ENCODE measurements at regions not wholly inside any gene's neighbourhood (a gene's known extent, or its start where the extent isn't known, plus 50 kb on each side); places are given as distances from the start of the nearest gene placed in this dataset.

DNA sequence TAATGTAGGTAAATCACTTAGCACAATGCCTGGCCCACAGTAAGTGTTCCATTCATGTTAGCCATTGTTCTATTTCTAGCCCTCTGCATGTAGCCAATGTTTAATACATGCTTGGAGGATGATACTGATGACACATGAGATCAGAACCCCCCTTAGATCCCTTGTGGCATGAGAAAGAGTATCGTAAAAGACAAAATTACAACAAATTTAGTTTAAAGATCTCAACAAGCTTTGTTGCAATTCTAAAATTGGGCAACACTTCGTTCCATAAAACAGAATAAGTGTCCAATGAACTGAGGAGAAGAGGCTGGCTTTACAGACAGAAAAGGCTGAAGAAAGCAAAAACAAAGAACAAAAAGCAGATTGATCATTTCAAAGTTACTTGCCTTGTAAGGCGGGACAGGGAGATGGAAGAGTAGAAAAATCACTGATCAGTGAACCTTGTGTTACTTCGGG, 148.7 kb upstream of the SLC1A4 start:
- H3K4me1 ChIP-seq (ENCODE audit: insufficient read depth, low read length): no peaks in the 10 kb centered on the region
- Mint-ChIP-seq H3K4me1 (peaks cover 0 to 4% (median 2%) of the 10 kb centered on the region in 4 donors), H3K36me3 (no peaks in the 10 kb centered on the region), H3K4me3 (no peak overlapping the region), H3K27me3 (no peaks in the 10 kb centered on the region), H3K9me3 (no peaks in the 10 kb centered on the region), H3K27ac (peak overlapping the region in 1 of 7 donors; percentile 22)
- DNase-seq: no peak
- H3K27ac ChIP-seq (ENCODE audit: low read depth, low read length): no peak overlapping the region
- H3K36me3 ChIP-seq (ENCODE audit: insufficient read depth, low read length): no peaks in the 10 kb centered on the region
- intact Hi-C loops (cut with micrococcal nuclease): no loop called here
- CTCF ChIA-PET (ENCODE audit: partially characterized antibody): interaction anchor here (0.6 to 0.9 kb wide), 2 partner anchors 9 to 276 kb away, joined by 3 to 5 read pairs; no protein-coding TSS in a partner anchor
- POLR2A ChIA-PET (ENCODE audit: partially characterized antibody): interaction anchor here (0.7 kb wide), 1 partner anchor 21 kb away, joined by 3 read pairs; no protein-coding TSS in a partner anchor
- no peaks in the 10 kb centered on the region for H3K27me3 ChIP-seq (ENCODE audit: insufficient read depth, low read length)
- H3K4me3 ChIP-seq (ENCODE audit: low read length in 2 of 2): no peak overlapping the region
- no peaks in the 10 kb centered on the region for H3K9me3 ChIP-seq (ENCODE audit: control insufficient read depth in 1 of 2, low read length in 2 of 2)

DNA sequence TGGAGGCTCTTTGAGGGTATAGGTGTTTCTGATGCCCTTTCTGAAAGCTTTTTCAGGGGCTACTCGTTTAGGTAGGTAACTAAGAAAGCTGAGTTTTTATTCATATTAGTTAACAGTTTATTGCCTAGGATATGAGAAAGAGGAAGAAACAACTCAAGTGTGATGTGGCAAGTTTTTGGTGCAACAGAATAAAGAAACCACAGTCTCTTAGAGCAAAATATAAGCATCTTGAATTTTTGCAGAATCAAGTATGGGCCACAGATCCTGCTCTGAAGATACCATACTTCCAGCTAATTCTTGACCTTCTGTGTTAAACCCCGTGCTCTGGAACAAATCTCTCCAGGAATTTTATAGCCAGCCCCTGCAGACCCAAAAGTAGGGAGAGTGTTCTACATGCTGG, 147.7 kb upstream of the SLC1A4 start:
- H3K27ac ChIP-seq (ENCODE audit: low read depth, low read length): no peak overlapping the region
- Mint-ChIP-seq H3K27ac (no peak overlapping the region), H3K4me1 (peaks cover 0 to 4% (median 2%) of the 10 kb centered on the region in 4 donors)

DNA sequence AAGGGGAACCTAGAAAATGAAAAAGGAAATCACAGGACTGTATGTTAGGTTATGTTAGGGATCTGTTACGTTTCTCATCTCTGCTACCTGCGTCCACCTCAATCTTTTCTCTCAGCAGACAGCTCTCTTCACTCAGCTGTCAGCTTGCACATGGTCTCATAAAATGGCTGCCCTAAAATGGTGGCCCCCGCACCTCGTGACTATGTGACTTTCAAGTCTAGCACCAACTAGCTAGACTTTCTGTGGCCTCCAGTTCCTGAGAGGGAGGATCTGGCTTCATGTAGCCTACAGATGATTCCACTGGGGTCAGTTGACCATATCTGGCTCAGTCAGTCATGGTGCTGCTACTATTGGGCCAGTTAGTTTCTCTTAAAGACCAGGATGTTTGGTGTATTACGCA, 147.2 kb upstream of the SLC1A4 start:
- Mint-ChIP-seq H3K4me1 (peaks cover 0 to 4% (median 2%) of the 10 kb centered on the region in 4 donors), H3K27ac (no peak overlapping the region), H3K4me3 (no peak overlapping the region), H3K9me3 (no peaks in the 10 kb centered on the region), H3K27me3 (no peaks in the 10 kb centered on the region), H3K36me3 (no peaks in the 10 kb centered on the region)
- no peaks in the 10 kb centered on the region for H3K27me3 ChIP-seq (ENCODE audit: insufficient read depth, low read length)
- H3K4me3 ChIP-seq (ENCODE audit: low read length in 2 of 2): no peak overlapping the region
- no peaks in the 10 kb centered on the region for H3K9me3 ChIP-seq (ENCODE audit: control insufficient read depth in 1 of 2, low read length in 2 of 2)
- no peak for DNase-seq
- H3K36me3 ChIP-seq (ENCODE audit: insufficient read depth, low read length): no peaks in the 10 kb centered on the region
- POLR2A ChIA-PET (ENCODE audit: partially characterized antibody): no interaction called here
- no peak overlapping the region for H3K27ac ChIP-seq (ENCODE audit: low read depth, low read length)
- intact Hi-C loops (cut with micrococcal nuclease): no loop called here
- H3K4me1 ChIP-seq (ENCODE audit: insufficient read depth, low read length): no peaks in the 10 kb centered on the region
- CTCF ChIA-PET (ENCODE audit: partially characterized antibody): interaction anchor here (0.6 kb wide), 1 partner anchor 193 kb away, joined by 3 read pairs; no protein-coding TSS in a partner anchor

More for the DNA sequence above, 147.7 kb upstream of the SLC1A4 start:
- Histone ChIP-seq H3K4me3 (ENCODE audit: low read length in 2 of 2) (no peak overlapping the region), H3K27me3 (ENCODE audit: insufficient read depth, low read length) (no peaks in the 10 kb centered on the region), H3K4me1 (ENCODE audit: insufficient read depth, low read length) (no peaks in the 10 kb centered on the region), H3K36me3 (ENCODE audit: insufficient read depth, low read length) (no peaks in the 10 kb centered on the region), H3K9me3 (ENCODE audit: control insufficient read depth in 1 of 2, low read length in 2 of 2) (no peaks in the 10 kb centered on the region)
- POLR2A ChIA-PET (ENCODE audit: partially characterized antibody): no interaction called here
- Mint-ChIP-seq H3K36me3 (no peaks in the 10 kb centered on the region), H3K9me3 (no peaks in the 10 kb centered on the region), H3K27me3 (no peaks in the 10 kb centered on the region), H3K4me3 (no peak overlapping the region)
- CTCF ChIA-PET (ENCODE audit: partially characterized antibody): interaction anchor here (0.9 kb wide), 1 partner anchor 10 kb away, joined by 5 read pairs; no protein-coding TSS in a partner anchor
- intact Hi-C loops (cut with micrococcal nuclease): no loop called here
- no peak for DNase-seq

DNA sequence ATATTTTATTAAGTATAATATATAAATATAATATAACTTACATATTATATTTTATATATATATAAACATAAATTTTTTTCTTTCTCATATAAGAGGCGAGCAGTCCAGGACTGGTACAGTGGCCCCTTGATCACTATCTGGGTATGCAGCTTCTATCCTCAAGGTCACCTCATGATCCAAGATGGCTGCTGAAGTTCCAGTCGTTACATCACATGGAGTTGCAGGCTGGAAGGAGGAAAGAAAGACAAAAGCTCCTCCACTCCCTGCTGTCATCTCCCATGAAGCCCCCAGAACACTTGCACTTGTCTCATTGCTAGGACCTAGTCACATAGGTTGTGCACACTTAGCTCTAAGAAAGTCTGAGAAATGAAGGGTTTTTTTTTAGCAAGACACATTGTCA, 145.1 kb upstream of the SLC1A4 start:
- H3K27me3 Mint-ChIP-seq: no peaks in the 10 kb centered on the region
- Histone ChIP-seq H3K4me1 (ENCODE audit: insufficient read depth, low read length) (no peaks in the 10 kb centered on the region), H3K9me3 (ENCODE audit: control insufficient read depth in 1 of 2, low read length in 2 of 2) (no peaks in the 10 kb centered on the region), H3K27me3 (ENCODE audit: insufficient read depth, low read length) (no peaks in the 10 kb centered on the region), H3K36me3 (ENCODE audit: insufficient read depth, low read length) (no peaks in the 10 kb centered on the region), H3K27ac (ENCODE audit: low read depth, low read length) (no peak overlapping the region), H3K4me3 (ENCODE audit: low read length in 2 of 2) (no peak overlapping the region)
- H3K4me1 Mint-ChIP-seq: peaks cover 0 to 4% (median 2%) of the 10 kb centered on the region in 4 donors
- no peak overlapping the region for H3K4me3 Mint-ChIP-seq
- POLR2A ChIA-PET (ENCODE audit: partially characterized antibody): no interaction called here
- CTCF ChIA-PET (ENCODE audit: partially characterized antibody): interaction anchor here (1.4 kb wide), 1 partner anchor 198 kb away, joined by 4 read pairs; no protein-coding TSS in a partner anchor
- no peaks in the 10 kb centered on the region for H3K36me3 Mint-ChIP-seq
- DNase-seq: no peak
- H3K27ac Mint-ChIP-seq: no peak overlapping the region
- H3K9me3 Mint-ChIP-seq: no peaks in the 10 kb centered on the region
- intact Hi-C loops (cut with micrococcal nuclease): no loop called here

DNA sequence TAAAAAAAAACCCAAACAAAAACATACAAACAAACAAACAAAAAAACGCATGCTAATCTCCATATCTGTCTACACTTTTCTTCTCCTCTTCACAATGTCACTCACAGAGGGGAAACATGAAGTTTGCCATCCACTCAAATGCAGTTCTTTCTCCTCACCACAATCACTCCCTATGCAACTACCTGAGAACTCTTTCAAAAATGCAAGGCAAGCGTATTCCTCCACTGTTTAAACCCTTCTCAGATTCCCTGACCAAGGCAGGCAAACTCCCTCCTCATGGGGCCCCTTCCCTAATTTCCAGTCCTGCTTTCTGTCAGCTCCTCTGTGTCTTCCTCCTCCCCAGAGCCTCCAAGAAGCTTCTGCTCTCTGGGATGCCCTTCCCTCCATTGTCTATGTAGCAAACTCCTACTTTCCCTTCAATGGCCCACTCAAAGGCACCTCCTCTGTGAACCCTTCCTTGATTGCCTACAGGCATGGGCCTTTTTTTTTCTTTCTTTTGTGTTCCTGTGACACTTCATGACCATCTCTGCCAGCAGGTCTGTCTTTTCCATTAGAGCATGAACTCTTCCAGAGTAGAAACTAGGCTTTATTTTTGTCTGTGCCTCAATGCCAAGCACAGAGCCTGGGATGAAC, 143.8 kb upstream of the SLC1A4 start:
- intact Hi-C loops (cut with micrococcal nuclease): no loop called here
- no peaks in the 10 kb centered on the region for H3K4me1 ChIP-seq (ENCODE audit: insufficient read depth, low read length)
- DNase-seq: no peak
- H3K36me3 ChIP-seq (ENCODE audit: insufficient read depth, low read length): no peaks in the 10 kb centered on the region
- POLR2A ChIA-PET (ENCODE audit: partially characterized antibody): no interaction called here
- Mint-ChIP-seq H3K36me3 (no peaks in the 10 kb centered on the region), H3K4me1 (no peaks in the 10 kb centered on the region), H3K9me3 (no peaks in the 10 kb centered on the region), H3K27ac (no peak overlapping the region), H3K4me3 (no peak overlapping the region), H3K27me3 (no peaks in the 10 kb centered on the region)
- no peak overlapping the region for H3K27ac ChIP-seq (ENCODE audit: low read depth, low read length)
- no peaks in the 10 kb centered on the region for H3K27me3 ChIP-seq (ENCODE audit: insufficient read depth, low read length)
- H3K9me3 ChIP-seq (ENCODE audit: control insufficient read depth in 1 of 2, low read length in 2 of 2): no peaks in the 10 kb centered on the region
- H3K4me3 ChIP-seq (ENCODE audit: low read length in 2 of 2): no peak overlapping the region
- CTCF ChIA-PET (ENCODE audit: partially characterized antibody): interaction anchor here (0.9 to 1.4 kb wide), 4 partner anchors 11 to 199 kb away, joined by 3 to 4 read pairs (median 3); no protein-coding TSS in a partner anchor

DNA sequence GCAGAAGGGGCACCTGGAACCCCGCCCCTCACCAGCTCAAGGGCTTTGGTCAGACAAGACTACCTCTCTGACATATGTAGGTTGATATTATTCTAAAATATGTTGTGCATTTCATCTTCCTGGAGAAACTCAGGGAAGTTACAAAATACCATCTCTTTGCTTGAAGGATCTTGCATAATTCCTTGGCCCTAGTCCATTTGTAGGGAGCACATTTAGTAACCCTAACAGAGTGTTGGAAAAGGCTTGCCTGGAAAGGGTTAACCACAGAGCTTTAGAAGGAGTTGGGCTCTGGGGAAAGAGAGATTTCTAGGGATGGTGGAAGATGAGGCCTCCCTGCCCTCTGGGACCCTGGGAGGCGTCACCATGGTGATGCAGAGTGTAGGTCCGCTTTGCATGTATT, 143.0 kb upstream of the SLC1A4 start:
- CTCF ChIA-PET (ENCODE audit: partially characterized antibody): interaction anchor here (1.0 to 1.3 kb wide), 2 partner anchors 10 to 12 kb away, joined by 3 read pairs; no protein-coding TSS in a partner anchor
- DNase-seq: no peak
- H3K27ac Mint-ChIP-seq: no peak overlapping the region
- Histone ChIP-seq H3K4me3 (ENCODE audit: low read length in 2 of 2) (no peak overlapping the region), H3K27ac (ENCODE audit: low read depth, low read length) (no peak overlapping the region), H3K4me1 (ENCODE audit: insufficient read depth, low read length) (no peaks in the 10 kb centered on the region), H3K9me3 (ENCODE audit: control insufficient read depth in 1 of 2, low read length in 2 of 2) (no peaks in the 10 kb centered on the region), H3K27me3 (ENCODE audit: insufficient read depth, low read length) (no peaks in the 10 kb centered on the region), H3K36me3 (ENCODE audit: insufficient read depth, low read length) (no peaks in the 10 kb centered on the region)
- intact Hi-C loops (cut with micrococcal nuclease): no loop called here
- no peaks in the 10 kb centered on the region for H3K27me3 Mint-ChIP-seq
- H3K36me3 Mint-ChIP-seq: no peaks in the 10 kb centered on the region
- no peak overlapping the region for H3K4me3 Mint-ChIP-seq
- POLR2A ChIA-PET (ENCODE audit: partially characterized antibody): no interaction called here
- H3K4me1 Mint-ChIP-seq: no peaks in the 10 kb centered on the region
- no peaks in the 10 kb centered on the region for H3K9me3 Mint-ChIP-seq

DNA sequence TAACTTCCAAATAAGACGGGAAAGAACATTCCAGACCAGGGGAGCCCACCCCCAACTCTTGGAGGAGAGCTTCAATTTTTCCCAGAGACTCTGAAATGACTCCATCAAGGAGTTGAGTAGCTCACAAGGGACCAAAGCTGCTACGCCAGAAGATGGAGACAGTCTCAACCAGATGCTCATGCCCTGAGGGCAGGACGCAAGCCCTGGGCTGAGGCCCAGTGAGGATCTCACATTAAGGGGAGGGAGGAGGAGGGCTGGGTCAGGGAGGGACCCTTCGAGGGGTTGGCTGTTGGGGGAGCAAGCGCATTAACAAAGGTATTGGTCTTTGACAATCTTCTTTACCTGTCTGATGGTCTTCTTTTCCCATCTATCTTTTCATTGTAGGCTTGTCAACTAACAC, 141.3 kb upstream of the SLC1A4 start:
- H3K36me3 ChIP-seq (ENCODE audit: insufficient read depth, low read length): no peaks in the 10 kb centered on the region
- H3K4me1 ChIP-seq (ENCODE audit: insufficient read depth, low read length): no peaks in the 10 kb centered on the region
- no peak overlapping the region for H3K27ac ChIP-seq (ENCODE audit: low read depth, low read length)
- Mint-ChIP-seq H3K4me3 (no peak overlapping the region), H3K9me3 (no peaks in the 10 kb centered on the region), H3K36me3 (no peaks in the 10 kb centered on the region), H3K4me1 (no peaks in the 10 kb centered on the region), H3K27ac (no peak overlapping the region), H3K27me3 (no peaks in the 10 kb centered on the region)
- H3K4me3 ChIP-seq (ENCODE audit: low read length in 2 of 2): no peak overlapping the region
- H3K27me3 ChIP-seq (ENCODE audit: insufficient read depth, low read length): no peaks in the 10 kb centered on the region
- POLR2A ChIA-PET (ENCODE audit: partially characterized antibody): no interaction called here
- intact Hi-C loops (cut with micrococcal nuclease): no loop called here
- CTCF ChIA-PET (ENCODE audit: partially characterized antibody): interaction anchor here (1.1 to 1.6 kb wide), 3 partner anchors 14 to 241 kb away, joined by 3 to 4 read pairs (median 3); no protein-coding TSS in a partner anchor
- DNase-seq: no peak
- H3K9me3 ChIP-seq (ENCODE audit: control insufficient read depth in 1 of 2, low read length in 2 of 2): no peaks in the 10 kb centered on the region
